Adrenal gland (tissue), 5 donors: ENCODE measurements at regions not wholly inside any gene's neighbourhood (a gene's known extent, or its start where the extent isn't known, plus 50 kb on each side); places are given as distances from the start of the nearest gene placed in this dataset.
"Not testable (repeated sequence)": the region's sequence is repeated elsewhere in the genome, so short reads cannot be mapped to it uniquely, and the experiment has no call there.

Experiments used
- CTCF ChIP-seq, 6 experiments: fragments of 450-650 bp in 4 of 6; fragments of 200-600 bp in 2 of 6; sonication (generic) in 1 of 6; IDR thresholded peaks; 1 replicate in 5 of 6; 2 replicates in 1 of 6; pipeline versions ENCODE4 v1.5.1 to v1.8.0; 2016 to 2021; ENCODE audit warnings: antibody characterized with exemption in 6 of 6, mild to moderate bottlenecking in 2 of 6, moderate library complexity in 1 of 6
- POLR2A ChIP-seq, 2 donors: fragments of 450-650 bp; IDR thresholded peaks; one replicate each; pipeline ENCODE4 v1.6.1; 2017; ENCODE audit warnings: antibody characterized with exemption in 2 of 2, mild to moderate bottlenecking in 2 of 2, moderate library complexity in 1 of 2
- donor health status: DM: no; HTN: no; CAD: no.

DNA sequence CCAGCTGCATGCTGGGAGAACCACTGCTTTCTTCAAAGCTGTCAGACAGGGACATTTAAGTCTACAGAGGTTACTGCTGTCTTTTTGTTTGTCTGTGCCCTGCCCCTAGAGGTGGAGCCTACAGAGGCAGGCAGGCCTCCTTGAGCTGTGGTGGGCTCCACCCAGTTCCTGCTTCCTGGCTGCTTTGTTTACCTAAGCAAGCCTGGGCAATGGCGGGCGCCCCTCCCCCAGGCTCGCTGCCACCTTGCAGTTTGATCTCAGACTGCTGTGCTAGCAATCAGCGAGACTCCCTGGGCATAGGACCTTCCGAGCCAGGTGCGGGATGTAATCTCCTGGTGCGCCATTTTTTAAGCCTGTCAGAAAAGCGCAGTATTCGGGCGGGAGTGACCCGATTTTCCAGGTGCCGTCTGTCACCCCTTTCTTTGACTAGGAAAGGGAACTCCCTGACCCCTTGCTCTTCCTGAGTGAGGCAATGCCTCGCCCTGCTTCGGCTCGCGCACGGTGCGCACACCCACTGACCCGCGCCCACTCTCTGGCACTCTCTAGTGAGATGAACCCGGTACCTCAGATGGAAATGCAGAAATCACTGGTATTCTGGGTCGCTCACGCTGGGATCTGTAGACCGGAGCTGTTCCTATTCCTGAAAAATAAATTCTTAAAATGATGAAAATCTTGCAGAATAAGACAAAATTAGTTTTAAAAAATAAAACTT lies 1022.9 kb downstream of the RAPGEF2 start:
- TF ChIP-seq CTCF, POLR2A (IDR thresholded peaks at IDR 0.05): not testable (repeated sequence)
